ENCODE measurements at regions not wholly inside any gene's neighbourhood (a gene's known extent, or its start where the extent isn't known, plus 50 kb on each side); places are given as distances from the start of the nearest gene placed in this dataset.

DNA sequence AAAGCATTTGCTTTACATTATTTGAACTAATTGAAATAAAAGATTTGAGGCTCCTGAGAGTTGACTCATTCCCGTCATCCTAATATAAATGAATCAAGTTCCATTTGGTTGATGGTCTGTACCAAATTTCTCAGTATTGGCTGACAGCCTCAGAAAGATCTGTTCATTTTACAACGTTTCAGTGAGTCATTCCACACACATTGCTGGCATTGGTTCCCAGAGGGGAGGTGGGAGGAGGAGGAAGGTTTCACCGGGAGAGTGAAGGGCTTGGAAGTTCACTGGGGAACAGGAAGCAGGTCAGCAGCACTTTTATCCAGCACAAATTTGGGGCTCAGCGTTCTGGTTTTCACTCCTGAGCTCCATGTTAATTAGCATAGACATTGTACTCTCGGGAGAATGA lies 176.7 kb upstream of the CADPS start:
- no peak for TF ChIP-seq POLR2AphosphoS5 (IDR thresholded peaks at IDR 0.05; ENCODE audit: low read depth, low read length)
- TF ChIP-seq POLR2A (IDR thresholded peaks at IDR 0.05; ENCODE audit: low read depth, low read length): no peak
- no peak for TF ChIP-seq TAF1 (IDR thresholded peaks at IDR 0.05; ENCODE audit: borderline replicate concordance, low read depth, low read length)

All from GM12892 (cell line).